ENCODE measurements at regions not wholly inside any gene's neighbourhood (a gene's known extent, or its start where the extent isn't known, plus 50 kb on each side); places are given as distances from the start of the nearest gene placed in this dataset.

DNA sequence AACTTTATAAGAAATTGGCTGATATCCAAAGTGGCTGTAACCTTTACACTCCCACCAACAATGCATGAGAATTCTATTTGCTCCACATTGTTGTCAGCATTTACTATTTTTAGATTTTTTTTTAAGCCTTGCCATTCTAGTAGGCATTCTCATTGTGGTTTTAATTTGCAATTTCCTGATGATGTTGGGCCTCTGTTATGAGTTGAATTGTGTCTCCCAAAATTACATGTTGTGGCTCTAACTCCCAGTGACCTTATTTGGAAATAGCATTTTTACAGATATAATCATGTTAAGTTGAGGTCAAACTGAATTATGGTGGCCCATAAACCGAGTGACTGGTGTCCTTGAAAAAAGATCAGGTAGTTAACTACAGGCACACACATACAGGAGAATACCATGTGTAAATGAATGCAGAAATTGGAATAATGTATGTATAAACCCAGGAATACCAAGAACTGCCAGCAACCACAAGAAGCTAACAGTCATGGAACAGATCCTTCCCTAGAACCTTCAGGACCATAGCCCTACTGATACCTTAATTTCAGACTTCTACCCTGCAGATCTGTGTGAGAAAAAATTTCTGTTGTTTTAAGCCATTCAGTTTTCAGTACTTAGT lies 348.8 kb upstream of the DAB1 start:
- 23 to 33% methylated on average over 1 of the region's 1 CpG for WGBS, 2 donors
- Histone ChIP-seq H3K36me3 (no peaks in the 10 kb centered on the region), H3K4me3 (no peak overlapping the region), H3K27me3 (no peaks in the 10 kb centered on the region), H3K9me3 (no peaks in the 10 kb centered on the region), H3K4me1 (no peaks in the 10 kb centered on the region), H3K27ac (no peak overlapping the region)
- TF ChIP-seq, protein P1, sequence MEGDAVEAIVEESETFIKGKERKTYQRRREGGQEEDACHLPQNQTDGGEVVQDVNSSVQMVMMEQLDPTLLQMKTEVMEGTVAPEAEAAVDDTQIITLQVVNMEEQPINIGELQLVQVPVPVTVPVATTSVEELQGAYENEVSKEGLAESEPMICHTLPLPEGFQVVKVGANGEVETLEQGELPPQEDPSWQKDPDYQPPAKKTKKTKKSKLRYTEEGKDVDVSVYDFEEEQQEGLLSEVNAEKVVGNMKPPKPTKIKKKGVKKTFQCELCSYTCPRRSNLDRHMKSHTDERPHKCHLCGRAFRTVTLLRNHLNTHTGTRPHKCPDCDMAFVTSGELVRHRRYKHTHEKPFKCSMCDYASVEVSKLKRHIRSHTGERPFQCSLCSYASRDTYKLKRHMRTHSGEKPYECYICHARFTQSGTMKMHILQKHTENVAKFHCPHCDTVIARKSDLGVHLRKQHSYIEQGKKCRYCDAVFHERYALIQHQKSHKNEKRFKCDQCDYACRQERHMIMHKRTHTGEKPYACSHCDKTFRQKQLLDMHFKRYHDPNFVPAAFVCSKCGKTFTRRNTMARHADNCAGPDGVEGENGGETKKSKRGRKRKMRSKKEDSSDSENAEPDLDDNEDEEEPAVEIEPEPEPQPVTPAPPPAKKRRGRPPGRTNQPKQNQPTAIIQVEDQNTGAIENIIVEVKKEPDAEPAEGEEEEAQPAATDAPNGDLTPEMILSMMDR (IDR thresholded peaks at IDR 0.05): no peak
- no peak for TF ChIP-seq POLR2A (IDR thresholded peaks at IDR 0.05)
- DNase-seq: no peak
- intact Hi-C loops (cut with DNase I): no loop called here

DNA sequence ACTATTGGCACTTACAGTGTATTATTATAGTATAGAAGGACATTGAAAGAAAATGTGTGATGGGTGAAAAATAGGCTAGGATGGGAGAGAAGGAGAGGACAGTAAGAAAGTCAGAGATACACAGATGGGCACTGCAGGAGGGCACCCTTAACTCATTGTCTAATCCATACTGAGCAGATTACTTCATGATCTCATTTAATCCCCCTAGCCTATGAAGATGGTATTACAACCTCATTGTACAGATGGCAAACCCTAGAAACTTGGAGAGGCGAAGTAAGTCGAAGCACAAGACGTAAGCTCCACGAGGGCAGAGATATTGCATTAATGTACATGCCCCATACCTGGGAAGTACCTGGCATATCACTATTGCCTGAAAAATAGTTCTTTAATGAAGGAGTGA lies 346.9 kb upstream of the DAB1 start:
- no peak overlapping the region for H3K27ac ChIP-seq
- no peaks in the 10 kb centered on the region for H3K4me1 ChIP-seq
- TF ChIP-seq, protein P1 (IDR thresholded peaks at IDR 0.05): no peak
- no peak for TF ChIP-seq POLR2A (IDR thresholded peaks at IDR 0.05)
- no peak for DNase-seq
- H3K36me3 ChIP-seq: no peaks in the 10 kb centered on the region
- 86 to 93% methylated on average over 4 of the region's 4 CpGs for WGBS, 2 donors
- no peaks in the 10 kb centered on the region for H3K27me3 ChIP-seq
- H3K9me3 ChIP-seq: no peaks in the 10 kb centered on the region
- H3K4me3 ChIP-seq: no peak overlapping the region
- intact Hi-C loops (cut with DNase I): no loop called here

DNA sequence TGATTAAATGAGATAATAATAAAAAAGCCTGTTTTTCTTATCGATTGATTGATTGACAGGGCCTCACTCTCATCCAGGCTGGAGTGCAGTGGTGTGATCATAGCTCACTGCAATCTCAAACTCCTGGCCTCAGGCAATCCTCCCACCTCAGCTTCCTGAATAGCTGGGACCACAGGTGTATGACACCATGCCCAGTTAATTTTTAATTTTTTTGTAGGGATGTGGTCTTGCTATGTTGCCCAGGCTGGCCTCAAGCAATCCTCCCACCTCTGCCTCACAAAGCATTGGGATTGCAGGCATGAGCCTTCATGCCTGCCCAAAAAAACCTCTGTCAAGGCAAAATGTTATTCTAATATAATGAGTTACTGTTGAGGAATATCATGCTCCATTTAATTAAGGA lies 346.4 kb upstream of the DAB1 start:
- no peaks in the 10 kb centered on the region for H3K27me3 ChIP-seq
- H3K4me1 ChIP-seq: no peaks in the 10 kb centered on the region
- no peaks in the 10 kb centered on the region for H3K36me3 ChIP-seq
- 93% methylated on average over 1 of the region's 1 CpG for WGBS, 2 donors
- no peaks in the 10 kb centered on the region for H3K9me3 ChIP-seq
- intact Hi-C loops (cut with DNase I): no loop called here
- no peak for DNase-seq
- TF ChIP-seq, protein P1 (IDR thresholded peaks at IDR 0.05): no peak
- no peak for TF ChIP-seq POLR2A (IDR thresholded peaks at IDR 0.05)
- no peak overlapping the region for H3K4me3 ChIP-seq
- H3K27ac ChIP-seq: no peak overlapping the region

DNA sequence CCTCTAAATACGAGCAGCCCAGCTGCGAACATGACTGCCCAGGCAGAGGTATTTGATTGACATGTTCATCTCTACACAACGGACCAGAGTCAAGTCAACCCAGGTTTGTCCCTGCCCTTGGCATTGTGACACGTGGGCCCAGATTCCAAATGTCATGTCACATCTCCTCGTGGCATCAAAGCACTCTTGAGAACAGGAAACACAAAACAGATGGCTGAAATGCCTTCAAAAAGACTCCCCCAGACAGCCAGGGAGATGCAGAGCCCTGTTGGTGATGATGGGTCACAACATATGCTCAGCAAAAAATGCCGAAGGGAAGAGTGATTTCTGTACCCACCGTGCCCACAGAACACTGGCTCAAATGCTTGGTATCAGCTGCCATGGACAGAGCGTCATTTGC lies 337.8 kb upstream of the DAB1 start:
- Histone ChIP-seq H3K27ac (no peak overlapping the region), H3K27me3 (no peaks in the 10 kb centered on the region), H3K36me3 (no peaks in the 10 kb centered on the region), H3K9me3 (no peaks in the 10 kb centered on the region), H3K4me3 (no peak overlapping the region), H3K4me1 (no peaks in the 10 kb centered on the region)
- TF ChIP-seq, protein P1 (IDR thresholded peaks at IDR 0.05): no peak
- no peak for TF ChIP-seq POLR2A (IDR thresholded peaks at IDR 0.05)
- 59% methylated on average over 7 of the region's 8 CpGs for WGBS, 2 donors
- intact Hi-C loops (cut with DNase I): no loop called here
- no peak for DNase-seq

DNA sequence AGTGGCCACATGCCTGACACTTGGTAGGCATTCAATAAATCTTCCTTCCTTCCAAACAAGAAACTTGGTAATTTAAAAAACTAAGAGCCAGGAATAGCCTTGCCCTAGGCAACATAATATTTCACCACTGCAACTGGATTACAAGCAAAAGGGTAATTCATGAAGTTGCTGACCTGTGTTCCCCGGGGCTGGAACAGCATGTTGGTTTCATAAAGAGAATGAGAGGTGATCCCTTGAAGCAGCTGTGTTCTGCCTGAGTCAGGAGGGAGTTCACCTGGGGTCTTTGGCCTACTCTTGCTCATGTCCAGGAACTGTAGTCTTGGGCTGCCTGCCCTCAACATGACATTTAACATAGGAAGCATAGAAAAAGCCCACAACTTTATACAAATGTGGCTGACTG lies 329.0 kb upstream of the DAB1 start:
- peaks cover 0 to 5% (median 0%) of the 10 kb centered on the region in 3 donors for H3K4me1 ChIP-seq
- WGBS, 2 donors: 70 to 83% methylated on average over 1 of the region's 1 CpG
- no peaks in the 10 kb centered on the region for H3K9me3 ChIP-seq
- no peak for DNase-seq
- intact Hi-C loops (cut with DNase I): no loop called here
- H3K27me3 ChIP-seq: no peaks in the 10 kb centered on the region
- TF ChIP-seq POLR2A (IDR thresholded peaks at IDR 0.05): no peak
- TF ChIP-seq, protein P1 (IDR thresholded peaks at IDR 0.05): no peak
- H3K36me3 ChIP-seq: no peaks in the 10 kb centered on the region
- H3K27ac ChIP-seq: no peak overlapping the region
- H3K4me3 ChIP-seq: no peak overlapping the region
